Esophagus muscularis mucosa (tissue), 2 donors: ENCODE measurements at regions not wholly inside any gene's neighbourhood (a gene's known extent, or its start where the extent isn't known, plus 50 kb on each side); places are given as distances from the start of the nearest gene placed in this dataset.

Experiments
- POLR2A ChIP-seq: fragments of 450-650 bp; IDR thresholded peaks from one replicate; pipeline ENCODE4 v1.6.1; 2017; ENCODE audit warnings: antibody characterized with exemption, moderate library complexity, mild to moderate bottlenecking, low read depth
- POLR2AphosphoS5 ChIP-seq, 2 donors: sonication (generic); formaldehyde crosslinking; IDR thresholded peaks; one replicate each; pipeline ENCODE4 v1.6.1; 2017; ENCODE audit warnings: antibody characterized with exemption in 2 of 2

DNA sequence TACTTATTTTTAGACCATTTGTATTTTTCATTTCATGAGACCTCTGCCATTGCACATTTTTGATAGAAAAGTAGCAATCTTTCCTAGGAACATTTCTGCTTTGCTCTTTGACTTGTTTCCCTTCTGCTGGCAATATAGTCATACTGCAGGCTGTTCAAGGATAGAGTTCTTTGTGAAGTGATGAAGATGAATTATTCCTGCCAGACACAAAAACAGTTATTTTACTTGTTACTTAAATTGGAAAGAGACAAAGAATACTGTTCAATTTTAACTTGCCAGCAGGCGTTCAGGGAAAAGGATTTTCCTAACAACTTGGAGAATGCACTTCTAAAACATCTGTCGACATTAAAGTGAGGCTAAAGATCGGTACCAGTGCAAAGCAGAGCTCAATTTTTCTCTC, 251.7 kb upstream of the ACTBL2 start:
- TF ChIP-seq POLR2AphosphoS5 (IDR thresholded peaks at IDR 0.05) (no peak), POLR2A (no peak)
